H1 (cell line): ENCODE measurements at regions not wholly inside any gene's neighbourhood (a gene's known extent, or its start where the extent isn't known, plus 50 kb on each side); places are given as distances from the start of the nearest gene placed in this dataset.

Source experiments
- CHD2 ChIP-seq: IDR thresholded peaks from 2 replicates; pipeline ENCODE4 v1.6.1; 2012; ENCODE audit warnings: low read length, improper control_type of control experiment
- E2F6 ChIP-seq: IDR thresholded peaks from 2 replicates; pipeline ENCODE4 v1.6.1; 2012; ENCODE audit warnings: inconsistent platforms
- EGR1 ChIP-seq: IDR thresholded peaks from 2 replicates; pipeline ENCODE4 v1.6.1; 2011; ENCODE audit warnings: low read depth, low read length, borderline replicate concordance
- JUN ChIP-seq: IDR thresholded peaks from 2 replicates; pipeline ENCODE4 v1.6.1; 2011; ENCODE audit warnings: low read depth, mild to moderate bottlenecking, improper control_type of control experiment, low read length

- no peak for TF ChIP-seq E2F6
- TF ChIP-seq EGR1: no peak
- TF ChIP-seq JUN: no peak
- no peak for TF ChIP-seq CHD2
Measured at GRCh38 chr1:67935560-67935959, 102.3 kb upstream of the GNG12 start.
